Tibial nerve (tissue), 4 donors: ENCODE measurements at regions not wholly inside any gene's neighbourhood (a gene's known extent, or its start where the extent isn't known, plus 50 kb on each side); places are given as distances from the start of the nearest gene placed in this dataset.

Experiments
- DNase-seq, 2 donors: peaks; one replicate each; pipeline ENCODE4 v3.0.0-alpha.2; 2019; ENCODE audit warnings: low spot score in 2 of 2
- H3K27ac ChIP-seq, 4 donors: fragments of 200-600 bp; sonication (generic) in 3 of 4; one replicate each; pipeline ENCODE4 v1.5.1; 2017 to 2019; ENCODE audit warnings: mild to moderate bottlenecking in 1 of 4
- H3K27me3 ChIP-seq, 2 donors: fragments of 200-600 bp; sonication (generic) in 1 of 2; one replicate each; pipeline versions ENCODE4 v1.5.1 to v1.6.0; 2017 to 2019
- H3K36me3 ChIP-seq, 3 donors: fragments of 200-600 bp; sonication (generic); one replicate each; pipeline ENCODE4 v1.5.1; 2018 to 2019
- H3K4me1 ChIP-seq, 4 donors: fragments of 200-600 bp; sonication (generic) in 3 of 4; one replicate each; pipeline ENCODE4 v1.5.1; 2017 to 2019
- H3K4me3 ChIP-seq, 4 donors: fragments of 200-600 bp; sonication (generic) in 3 of 4; one replicate each; pipeline ENCODE4 v1.5.1; 2017 to 2019; ENCODE audit warnings: mild to moderate bottlenecking in 1 of 4, moderate library complexity in 1 of 4
- H3K9me3 ChIP-seq, 4 donors: fragments of 200-600 bp; sonication (generic) in 3 of 4; one replicate each; pipeline ENCODE4 v1.5.1; 2017 to 2019
- CTCF ChIP-seq, 5 experiments: fragments of 200-600 bp in 3 of 5; fragments of 450-650 bp in 2 of 5; sonication (generic) in 3 of 5; IDR thresholded peaks; one replicate each; pipeline ENCODE4 v1.5.1; 2016 to 2019; ENCODE audit warnings: antibody characterized with exemption in 5 of 5, mild to moderate bottlenecking in 3 of 5, moderate library complexity in 2 of 5
- EP300 ChIP-seq, 2 donors: sonication (generic); formaldehyde crosslinking; IDR thresholded peaks; one replicate each; pipeline ENCODE4 v1.6.1; 2017; ENCODE audit warnings: antibody characterized with exemption in 2 of 2, mild to moderate bottlenecking in 1 of 2
- POLR2A ChIP-seq, 2 donors: fragments of 450-650 bp; IDR thresholded peaks; one replicate each; pipeline ENCODE4 v1.6.1; 2017; ENCODE audit warnings: antibody characterized with exemption in 2 of 2, mild to moderate bottlenecking in 2 of 2, moderate library complexity in 2 of 2
- WGBS, 2 donors: methylation state at CpG; one replicate each; pipeline ENCODE4 v1.1.5; 2018; 5-methylcytosine and 5-hydroxymethylcytosine counted together

DNA sequence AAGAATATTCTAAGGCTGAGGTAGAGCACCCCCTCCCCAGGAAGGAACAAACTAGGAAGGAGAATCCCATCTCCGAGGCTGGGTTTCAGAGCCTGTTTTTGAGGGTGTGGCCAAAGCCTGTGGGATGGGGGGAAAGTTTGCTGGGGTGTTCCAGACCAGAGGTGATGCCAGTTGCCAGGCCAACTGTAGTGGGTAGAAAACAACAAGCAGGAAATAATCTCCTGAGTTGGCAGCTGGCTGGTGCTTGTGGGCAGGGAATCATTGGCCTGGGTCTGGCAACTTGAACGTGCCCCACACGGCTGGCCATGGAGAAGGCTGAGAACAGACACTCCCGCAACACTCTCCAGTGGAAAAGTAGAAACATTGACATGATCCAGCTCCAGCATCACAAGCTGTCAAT is 385.6 kb downstream of the ETS1 start:
- 73 to 82% methylated on average over 4 of the region's 4 CpGs for WGBS, 2 donors

GRCh38 chr11:128201009-128201408 is 386.3 kb downstream of the ETS1 start:
- Histone ChIP-seq H3K9me3 (no peaks in the 10 kb centered on the region), H3K27ac (no peak overlapping the region), H3K27me3 (no peaks in the 10 kb centered on the region), H3K36me3 (no peaks in the 10 kb centered on the region), H3K4me3 (no peak overlapping the region), H3K4me1 (no peaks in the 10 kb centered on the region)
- no peak for DNase-seq
- no peak for TF ChIP-seq POLR2A (IDR thresholded peaks at IDR 0.05)
- no peak for TF ChIP-seq CTCF (IDR thresholded peaks at IDR 0.05)
- TF ChIP-seq EP300 (IDR thresholded peaks at IDR 0.05) = no peak
- WGBS, 2 donors = 88 to 94% methylated on average over 5 of the region's 5 CpGs

More for the DNA sequence above, 385.6 kb downstream of the ETS1 start:
- no peaks in the 10 kb centered on the region for H3K4me1 ChIP-seq
- DNase-seq = no peak
- no peak for TF ChIP-seq EP300 (IDR thresholded peaks at IDR 0.05)
- no peak overlapping the region for H3K27ac ChIP-seq
- H3K4me3 ChIP-seq = no peak overlapping the region
- H3K9me3 ChIP-seq = no peaks in the 10 kb centered on the region
- no peaks in the 10 kb centered on the region for H3K27me3 ChIP-seq
- no peaks in the 10 kb centered on the region for H3K36me3 ChIP-seq

GRCh38 chr11:128200467-128200866 is 386.9 kb downstream of the ETS1 start:
- H3K4me1 ChIP-seq = no peaks in the 10 kb centered on the region
- H3K27ac ChIP-seq = no peak overlapping the region
- H3K9me3 ChIP-seq = no peaks in the 10 kb centered on the region
- no peak for TF ChIP-seq CTCF (IDR thresholded peaks at IDR 0.05)
- no peak for TF ChIP-seq EP300 (IDR thresholded peaks at IDR 0.05)
- TF ChIP-seq POLR2A (IDR thresholded peaks at IDR 0.05) = no peak
- H3K27me3 ChIP-seq = no peaks in the 10 kb centered on the region
- WGBS, 2 donors = 74 to 84% methylated on average over 4 of the region's 4 CpGs
- DNase-seq = no peak
- H3K36me3 ChIP-seq = no peaks in the 10 kb centered on the region
- H3K4me3 ChIP-seq = no peak overlapping the region

DNA sequence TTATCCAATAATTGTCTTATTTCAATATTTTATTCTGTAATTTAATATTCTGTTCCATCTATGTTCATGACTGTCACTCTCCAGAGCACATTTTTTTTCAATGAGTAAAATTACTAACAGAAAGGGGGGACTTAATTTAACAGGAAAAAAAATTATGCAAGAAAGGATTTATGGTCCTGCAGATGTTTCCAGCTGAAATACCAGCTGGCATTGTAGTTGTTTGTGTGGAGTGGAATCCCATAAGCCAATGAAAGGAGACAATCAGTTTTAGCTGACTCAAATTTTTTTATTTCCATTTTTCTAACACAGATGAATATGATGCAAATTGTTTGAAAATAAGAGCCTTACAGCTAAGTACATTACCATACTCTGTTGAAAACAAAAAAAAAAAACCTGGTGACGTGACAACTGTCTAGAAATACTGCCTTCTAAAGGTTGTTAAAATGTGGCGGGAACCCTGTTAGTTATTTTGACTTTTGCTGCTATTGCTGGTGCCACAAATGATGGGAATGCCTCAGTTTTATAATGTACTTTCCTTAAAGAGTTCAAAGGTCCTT is 389.1 kb downstream of the ETS1 start:
- Histone ChIP-seq H3K4me1 (no peaks in the 10 kb centered on the region), H3K27me3 (no peaks in the 10 kb centered on the region), H3K27ac (no peak overlapping the region), H3K9me3 (no peaks in the 10 kb centered on the region), H3K4me3 (no peak overlapping the region), H3K36me3 (no peaks in the 10 kb centered on the region)
- no peak for TF ChIP-seq CTCF (IDR thresholded peaks at IDR 0.05)
- no peak for TF ChIP-seq POLR2A (IDR thresholded peaks at IDR 0.05)
- no peak for TF ChIP-seq EP300 (IDR thresholded peaks at IDR 0.05)
- no peak for DNase-seq
- 78 to 90% methylated on average over 2 of the region's 2 CpGs for WGBS, 2 donors

DNA sequence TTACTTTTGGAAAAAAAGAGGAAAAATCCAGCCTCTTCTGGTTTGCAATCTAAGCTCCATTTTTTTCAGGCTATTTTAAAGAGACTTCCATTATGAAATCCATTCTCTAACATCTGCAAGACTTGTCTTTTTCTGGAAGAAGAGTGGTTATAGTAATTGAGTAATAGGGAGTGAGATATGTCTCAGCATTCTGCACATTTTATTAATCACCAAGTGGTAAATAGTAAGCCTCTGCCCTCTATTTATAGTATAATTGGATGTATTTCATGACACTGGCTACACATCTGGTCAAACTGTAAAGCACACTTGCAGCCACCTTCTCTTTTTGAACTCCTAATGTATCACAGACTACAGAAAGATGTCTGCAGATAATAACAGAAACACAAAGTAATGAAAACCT is 391.1 kb downstream of the ETS1 start:
- no peaks in the 10 kb centered on the region for H3K9me3 ChIP-seq
- H3K36me3 ChIP-seq = no peaks in the 10 kb centered on the region
- TF ChIP-seq EP300 (IDR thresholded peaks at IDR 0.05) (no peak), CTCF (IDR thresholded peaks at IDR 0.05) (no peak)
- no peak for DNase-seq
- H3K4me3 ChIP-seq = no peak overlapping the region
- no peaks in the 10 kb centered on the region for H3K27me3 ChIP-seq
- H3K4me1 ChIP-seq = no peaks in the 10 kb centered on the region
- no peak overlapping the region for H3K27ac ChIP-seq

GRCh38 chr11:128195756-128196155 is 391.6 kb downstream of the ETS1 start:
- H3K4me3 ChIP-seq = no peak overlapping the region
- 78 to 83% methylated on average over 1 of the region's 1 CpG for WGBS, 2 donors
- H3K27ac ChIP-seq = no peak overlapping the region
- DNase-seq = no peak
- no peaks in the 10 kb centered on the region for H3K36me3 ChIP-seq
- H3K9me3 ChIP-seq = no peaks in the 10 kb centered on the region
- H3K4me1 ChIP-seq = no peaks in the 10 kb centered on the region
- H3K27me3 ChIP-seq = no peaks in the 10 kb centered on the region
- TF ChIP-seq EP300 (IDR thresholded peaks at IDR 0.05) (no peak), CTCF (IDR thresholded peaks at IDR 0.05) (no peak), POLR2A (IDR thresholded peaks at IDR 0.05) (no peak)
